ENCODE measurements at regions not wholly inside any gene's neighbourhood (a gene's known extent, or its start where the extent isn't known, plus 50 kb on each side); places are given as distances from the start of the nearest gene placed in this dataset.

GRCh38 chr6:71510856-71511255 lies 222.2 kb downstream of the OGFRL1 start:
- H3K4me1 ChIP-seq (replicated peaks in 1 of 2), result no peaks in the 10 kb centered on the region
- intact Hi-C loops (cut with DNase I), result loop anchor here in 1 of 2 donors (10.0 kb wide), 1 partner anchor 126 kb away; no protein-coding TSS in a partner anchor
- DNase-seq, result no peak
- no peak overlapping the region for H3K27ac ChIP-seq
- no peak overlapping the region for H3K4me3 ChIP-seq
- H3K9me3 ChIP-seq (replicated peaks in 1 of 3), result no peaks in the 10 kb centered on the region
- H3K36me3 ChIP-seq (replicated peaks in 1 of 2), result no peaks in the 10 kb centered on the region
- TF ChIP-seq, protein P1, sequence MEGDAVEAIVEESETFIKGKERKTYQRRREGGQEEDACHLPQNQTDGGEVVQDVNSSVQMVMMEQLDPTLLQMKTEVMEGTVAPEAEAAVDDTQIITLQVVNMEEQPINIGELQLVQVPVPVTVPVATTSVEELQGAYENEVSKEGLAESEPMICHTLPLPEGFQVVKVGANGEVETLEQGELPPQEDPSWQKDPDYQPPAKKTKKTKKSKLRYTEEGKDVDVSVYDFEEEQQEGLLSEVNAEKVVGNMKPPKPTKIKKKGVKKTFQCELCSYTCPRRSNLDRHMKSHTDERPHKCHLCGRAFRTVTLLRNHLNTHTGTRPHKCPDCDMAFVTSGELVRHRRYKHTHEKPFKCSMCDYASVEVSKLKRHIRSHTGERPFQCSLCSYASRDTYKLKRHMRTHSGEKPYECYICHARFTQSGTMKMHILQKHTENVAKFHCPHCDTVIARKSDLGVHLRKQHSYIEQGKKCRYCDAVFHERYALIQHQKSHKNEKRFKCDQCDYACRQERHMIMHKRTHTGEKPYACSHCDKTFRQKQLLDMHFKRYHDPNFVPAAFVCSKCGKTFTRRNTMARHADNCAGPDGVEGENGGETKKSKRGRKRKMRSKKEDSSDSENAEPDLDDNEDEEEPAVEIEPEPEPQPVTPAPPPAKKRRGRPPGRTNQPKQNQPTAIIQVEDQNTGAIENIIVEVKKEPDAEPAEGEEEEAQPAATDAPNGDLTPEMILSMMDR (IDR thresholded peaks at IDR 0.05), result no peak
- no peak for TF ChIP-seq POLR2A (IDR thresholded peaks at IDR 0.05)
- no peaks in the 10 kb centered on the region for H3K27me3 ChIP-seq

DNA sequence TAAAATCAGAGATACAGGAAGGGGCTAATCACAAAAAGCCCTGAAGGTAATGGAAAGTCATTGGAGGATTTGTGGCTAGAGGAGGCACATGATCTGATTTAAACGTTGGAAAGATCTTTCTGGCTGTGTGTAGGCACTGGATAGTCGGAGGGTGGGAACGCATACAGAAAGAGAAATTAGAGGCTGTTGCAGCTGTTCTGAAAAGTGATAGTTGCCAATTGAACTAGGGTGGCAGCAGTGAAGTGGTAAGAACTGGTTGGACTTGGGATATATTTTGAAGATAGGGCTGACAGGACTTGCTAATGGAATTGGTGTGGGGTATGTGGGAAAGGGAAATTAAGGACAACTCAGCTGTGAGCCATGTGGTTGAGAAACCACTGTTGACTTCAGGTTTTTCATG lies 223.6 kb downstream of the OGFRL1 start:
- Histone ChIP-seq H3K9me3 (replicated peaks in 1 of 3) (no peaks in the 10 kb centered on the region), H3K4me1 (replicated peaks in 1 of 2) (no peaks in the 10 kb centered on the region), H3K4me3 (no peak overlapping the region), H3K36me3 (replicated peaks in 1 of 2) (no peaks in the 10 kb centered on the region), H3K27me3 (no peaks in the 10 kb centered on the region), H3K27ac (no peak overlapping the region)
- WGBS, 4 donors, result 67 to 78% (median 74%) methylated on average over 3 of the region's 3 CpGs
- no peak for DNase-seq
- TF ChIP-seq, protein P1 (IDR thresholded peaks at IDR 0.05), result no peak
- TF ChIP-seq POLR2A (IDR thresholded peaks at IDR 0.05), result no peak
- intact Hi-C loops (cut with DNase I), result loop anchor here in 1 of 2 donors (10.0 kb wide), 1 partner anchor 127 kb away; no protein-coding TSS in a partner anchor

- H3K9me3 ChIP-seq (replicated peaks in 1 of 3), result no peaks in the 10 kb centered on the region
- intact Hi-C loops (cut with DNase I), result loop anchor here in 1 of 2 donors (10.0 kb wide), 1 partner anchor 128 kb away; no protein-coding TSS in a partner anchor
- no peaks in the 10 kb centered on the region for H3K27me3 ChIP-seq
- no peak overlapping the region for H3K4me3 ChIP-seq
- no peak for TF ChIP-seq POLR2A (IDR thresholded peaks at IDR 0.05)
- TF ChIP-seq, protein P1 (IDR thresholded peaks at IDR 0.05), result no peak
- H3K36me3 ChIP-seq (replicated peaks in 1 of 2), result no peaks in the 10 kb centered on the region
- no peak overlapping the region for H3K27ac ChIP-seq
- no peak for DNase-seq
- 62 to 70% (median 67%) methylated on average over 3 of the region's 3 CpGs for WGBS, 4 donors
- no peaks in the 10 kb centered on the region for H3K4me1 ChIP-seq (replicated peaks in 1 of 2)
Measured at GRCh38 chr6:71513036-71513435, 224.4 kb downstream of the OGFRL1 start.

GRCh38 chr6:71523548-71523947 lies 234.9 kb downstream of the OGFRL1 start:
- WGBS, 4 donors, result 67 to 76% (median 74%) methylated on average over 3 of the region's 3 CpGs
- H3K4me1 ChIP-seq (replicated peaks in 1 of 2), result peaks cover 0 to 5% of the 10 kb centered on the region in 2 donors
- intact Hi-C loops (cut with DNase I), result no loop called here
- no peaks in the 10 kb centered on the region for H3K36me3 ChIP-seq (replicated peaks in 1 of 2)
- no peak overlapping the region for H3K4me3 ChIP-seq
- no peak for DNase-seq
- no peak overlapping the region for H3K27ac ChIP-seq
- no peaks in the 10 kb centered on the region for H3K27me3 ChIP-seq
- no peaks in the 10 kb centered on the region for H3K9me3 ChIP-seq (replicated peaks in 1 of 3)
- TF ChIP-seq POLR2A (IDR thresholded peaks at IDR 0.05), result no peak
- TF ChIP-seq, protein P1 (IDR thresholded peaks at IDR 0.05), result no peak
